ENCODE measurements at regions not wholly inside any gene's neighbourhood (a gene's known extent, or its start where the extent isn't known, plus 50 kb on each side); places are given as distances from the start of the nearest gene placed in this dataset.
"Not testable (repeated sequence)": the region's sequence is repeated elsewhere in the genome, so short reads cannot be mapped to it uniquely, and the experiment has no call there.

DNA sequence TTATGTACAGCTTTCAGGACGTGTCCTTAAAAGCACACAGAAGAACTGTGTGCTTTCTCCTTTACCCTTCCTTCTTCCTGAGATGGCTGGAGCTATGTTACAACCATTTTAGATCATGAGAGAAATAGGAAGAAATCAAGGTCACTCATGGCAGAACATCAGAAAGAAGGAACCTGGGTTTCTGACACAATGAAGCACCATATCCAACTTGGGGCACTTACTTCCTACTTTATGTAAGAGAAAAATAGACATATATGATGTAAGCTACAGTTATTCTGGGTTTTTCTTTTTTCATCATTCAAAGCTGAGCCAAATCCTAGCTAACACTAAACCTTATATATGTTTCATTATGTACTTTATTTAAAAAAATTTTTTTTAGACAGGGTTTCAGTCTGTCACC is 79.5 kb downstream of the FAM161A start:
- no peak for DNase-seq

DNA sequence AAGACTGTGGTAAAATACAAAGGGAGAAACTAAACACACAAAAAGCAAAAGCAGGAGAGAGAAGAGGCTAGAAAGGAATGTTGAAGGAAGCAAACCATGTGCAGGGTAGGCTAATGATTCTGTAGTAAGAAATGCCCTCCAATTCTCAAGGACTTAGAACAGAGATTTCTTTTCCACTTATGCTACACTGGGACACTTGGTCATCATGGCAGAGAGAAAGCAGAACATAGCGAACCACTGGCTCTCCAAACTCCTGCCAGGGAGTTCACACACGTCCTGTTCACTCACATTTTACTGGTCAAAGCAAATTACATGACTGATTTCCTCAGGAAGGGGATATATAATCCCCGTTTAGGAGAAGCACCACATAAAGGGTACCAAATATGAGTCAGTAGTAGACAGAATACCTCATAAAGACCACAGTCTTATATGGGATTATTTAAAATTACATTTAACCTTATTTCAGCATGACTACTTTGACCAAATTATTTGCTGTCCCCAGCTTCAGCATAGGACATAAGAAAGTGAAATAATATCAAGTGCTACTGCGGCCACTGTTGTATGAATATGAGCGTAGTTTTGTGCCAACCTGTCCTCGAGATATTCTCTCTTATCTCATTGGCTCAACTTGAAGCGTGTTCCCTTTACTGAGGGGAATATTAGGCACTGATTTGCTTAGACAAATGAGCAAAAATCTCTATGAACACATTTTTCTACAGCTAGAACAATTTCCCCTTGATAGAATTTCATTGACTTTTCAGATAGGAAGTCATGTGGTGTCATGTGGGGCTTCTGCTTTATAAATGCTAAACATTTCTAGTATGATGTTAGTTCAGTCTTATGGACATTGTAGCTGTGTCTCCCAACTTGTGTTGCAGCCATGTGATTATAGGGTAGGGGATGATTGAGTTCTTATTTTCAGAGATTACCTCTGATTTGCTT is 81.7 kb downstream of the FAM161A start:
- DNase-seq, result no peak

DNA sequence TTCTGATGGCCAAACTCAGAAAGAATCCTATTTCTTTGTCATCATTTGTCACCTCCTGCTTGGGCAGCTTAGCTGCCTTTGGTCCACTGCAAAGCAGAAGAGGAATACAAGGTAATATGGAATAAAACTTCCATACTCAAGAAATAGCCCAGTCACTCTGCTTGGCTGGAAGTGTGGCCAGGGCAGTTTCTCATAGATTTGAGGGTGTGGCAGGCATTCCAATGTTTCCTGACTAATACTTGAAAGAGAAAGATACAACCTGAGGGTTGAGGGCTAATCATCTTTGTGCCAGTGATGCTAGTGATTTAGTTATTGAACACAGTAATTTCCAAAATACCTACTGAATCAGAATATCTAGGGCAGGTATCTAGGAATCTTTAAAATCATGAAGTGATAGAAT is 83.1 kb downstream of the FAM161A start:
- no peak for DNase-seq

DNA sequence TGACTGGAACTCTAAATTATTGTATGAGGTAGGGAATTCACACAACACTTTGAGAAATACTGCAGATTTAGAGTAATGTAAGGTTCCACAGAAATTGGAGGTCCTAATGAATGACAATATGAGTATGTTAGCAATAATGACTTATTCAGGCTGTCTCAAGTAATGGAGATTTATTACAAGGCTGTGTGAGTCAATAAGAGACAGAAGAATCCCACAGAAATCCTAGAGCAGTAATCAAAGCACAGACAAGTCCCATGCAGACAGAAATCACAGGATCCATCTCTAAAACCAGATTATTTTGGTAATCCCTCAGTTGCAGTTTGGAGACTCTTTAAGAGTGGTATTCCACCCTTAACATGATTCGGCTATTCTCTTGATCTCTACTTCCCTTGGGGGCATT is 83.6 kb downstream of the FAM161A start:
- no peak for DNase-seq

DNA sequence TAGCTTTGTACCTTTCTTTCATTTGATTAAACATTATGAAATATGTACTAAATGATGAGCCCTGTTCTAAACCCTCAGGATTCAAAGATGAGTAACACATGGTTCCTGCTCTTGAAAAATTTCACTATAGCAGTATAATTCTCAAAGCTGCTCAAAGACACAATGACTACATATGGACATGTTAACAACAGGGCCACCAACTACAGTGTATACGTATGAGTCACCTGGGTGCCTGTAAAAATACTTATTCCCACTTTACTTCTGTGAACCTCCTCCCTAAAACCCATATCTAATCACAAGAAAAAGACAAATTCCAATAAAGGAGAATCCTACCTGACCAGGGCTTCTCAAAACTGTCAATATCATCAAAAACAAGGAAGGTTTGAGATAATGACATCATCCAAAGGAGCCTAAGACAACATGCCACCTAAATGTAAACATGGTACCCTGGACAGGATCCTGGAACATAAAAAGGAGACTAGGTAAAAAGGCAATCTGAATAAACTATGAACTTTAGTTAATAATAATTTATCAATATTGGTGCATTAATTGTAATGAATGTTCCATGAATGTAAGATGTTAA is 84.7 kb downstream of the FAM161A start:
- no peak for DNase-seq

DNA sequence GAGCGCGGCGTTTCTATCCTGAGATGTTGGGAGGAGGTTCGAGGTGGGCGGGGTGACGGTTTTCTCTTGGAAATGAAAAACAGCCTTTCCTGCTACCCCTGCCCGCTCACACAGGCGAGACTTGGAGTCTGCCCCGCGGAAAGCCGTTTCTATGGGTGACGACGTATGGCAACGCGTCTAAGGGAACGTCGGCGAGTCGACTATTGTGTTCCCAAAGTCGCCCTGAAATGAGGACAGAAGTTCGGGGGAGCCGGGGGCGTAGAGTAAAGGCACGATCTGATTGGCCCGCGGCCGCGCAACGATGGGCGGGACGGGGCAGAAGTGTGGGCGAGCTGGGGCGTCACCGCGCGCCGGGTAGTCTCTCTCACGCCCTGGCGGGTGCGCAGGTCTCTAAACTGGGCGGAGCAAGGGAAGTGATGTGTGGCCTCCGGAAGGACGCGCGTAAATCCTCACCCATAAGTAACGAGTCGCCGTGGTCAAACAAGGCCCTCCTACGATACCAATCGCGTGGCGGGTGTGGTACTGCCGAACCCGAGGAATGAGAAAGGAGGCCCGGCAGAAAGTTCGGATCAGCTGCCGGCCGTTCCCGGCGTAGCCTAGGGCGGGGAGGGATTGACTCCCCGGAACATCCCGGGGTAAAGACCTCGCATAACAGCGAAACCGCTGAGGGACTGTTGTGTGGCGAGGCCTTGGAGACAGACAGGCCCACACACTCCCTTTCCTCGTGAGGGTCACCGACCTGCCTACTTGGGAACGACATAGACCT is 89.6 kb downstream of the FAM161A start:
- DNase-seq, result peak; percentile 98

DNA sequence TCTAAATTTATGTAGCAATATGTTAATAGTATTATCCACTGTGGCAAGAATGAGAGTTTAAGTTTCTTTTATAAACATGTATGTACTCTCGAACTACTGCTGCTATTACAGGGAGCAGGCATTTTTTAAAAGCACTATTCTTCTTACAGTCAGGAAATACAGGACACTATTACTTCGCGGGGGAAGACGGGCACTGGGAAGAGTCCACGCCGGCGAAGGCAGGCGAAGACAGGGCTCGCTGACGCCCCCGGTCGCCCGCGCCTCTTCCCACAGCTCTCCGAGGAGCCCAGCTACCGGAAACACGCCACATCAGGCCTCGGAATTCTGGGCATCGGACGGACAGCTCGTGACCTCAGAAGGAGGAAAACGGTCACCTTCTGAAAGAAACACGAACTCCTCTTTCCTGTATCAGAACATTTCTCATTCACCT is 90.2 kb downstream of the FAM161A start:
- DNase-seq, result no peak

DNA sequence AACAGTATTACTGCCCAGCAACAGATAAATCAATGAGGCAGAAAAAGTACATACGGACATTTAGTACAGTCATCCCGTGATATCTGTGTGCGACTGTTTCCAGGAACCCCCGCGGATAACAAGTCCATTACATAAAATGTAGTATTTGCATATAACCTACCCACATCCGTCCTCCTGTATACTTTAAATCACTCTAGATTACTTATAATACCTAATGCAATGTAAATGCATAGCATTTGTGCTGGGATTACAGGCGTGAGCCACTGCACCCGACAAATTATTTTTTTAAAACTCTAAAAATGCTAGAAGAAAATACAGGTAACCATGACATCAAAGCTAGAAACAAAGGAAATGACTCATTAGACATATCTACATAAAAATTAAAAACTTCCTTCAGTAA is 91.6 kb downstream of the FAM161A start:
- DNase-seq, result no peak

DNA sequence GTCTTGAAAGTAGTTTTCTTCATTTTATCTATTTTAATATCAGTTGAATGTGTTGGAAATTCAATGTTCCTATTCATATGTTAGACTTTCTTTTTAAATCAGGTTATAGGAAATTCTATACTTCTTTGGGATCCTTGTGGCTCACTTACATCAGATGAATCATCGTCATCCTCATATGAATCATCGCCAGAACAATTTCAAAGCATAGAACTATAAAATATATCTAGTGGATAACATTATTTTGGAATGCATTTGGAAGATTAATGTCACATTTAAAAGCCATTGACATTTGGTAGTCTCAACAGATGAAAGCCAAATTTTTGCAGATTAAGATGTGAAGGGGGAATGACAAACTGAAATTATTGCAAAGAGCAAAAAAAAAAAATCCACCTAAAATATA is 94.1 kb downstream of the FAM161A start:
- DNase-seq, result no peak

DNA sequence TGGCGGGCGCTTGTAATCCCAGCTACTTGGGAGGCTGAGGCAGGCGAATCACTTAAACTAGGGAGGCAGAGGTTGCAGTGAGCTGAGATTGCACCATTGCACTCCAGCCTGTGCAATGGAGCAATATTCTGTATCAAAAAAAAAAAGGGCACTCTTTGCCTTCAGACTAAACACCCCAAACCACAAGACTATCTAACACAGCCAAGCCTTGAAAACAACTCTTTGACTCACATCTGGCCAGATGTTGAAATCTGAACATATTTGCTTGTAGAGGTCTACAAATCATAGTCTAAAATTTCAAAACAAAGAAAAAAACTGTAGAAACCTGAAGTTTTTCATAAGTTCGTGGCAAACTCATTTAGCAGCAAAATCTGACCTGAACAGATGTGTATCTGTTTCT is 94.9 kb downstream of the FAM161A start:
- no peak for DNase-seq

DNA sequence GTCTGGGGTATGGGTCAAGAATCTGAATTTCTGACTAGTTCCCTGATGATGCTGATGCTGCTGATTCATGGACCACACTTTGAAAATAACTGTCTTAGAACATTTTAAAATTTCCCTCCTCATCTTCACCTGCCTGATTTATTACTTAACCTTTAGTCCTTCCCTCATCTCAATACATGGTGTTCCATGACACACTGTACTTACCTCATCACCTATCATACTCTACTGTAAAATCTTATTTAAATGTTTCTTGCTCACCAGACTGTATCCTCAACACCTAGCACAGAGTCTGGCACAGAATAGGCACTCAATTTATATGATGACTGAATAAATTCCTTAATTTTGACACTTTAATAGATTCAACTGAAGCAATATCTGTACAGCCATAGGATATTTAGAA is 95.7 kb downstream of the FAM161A start:
- DNase-seq, result no peak

DNA sequence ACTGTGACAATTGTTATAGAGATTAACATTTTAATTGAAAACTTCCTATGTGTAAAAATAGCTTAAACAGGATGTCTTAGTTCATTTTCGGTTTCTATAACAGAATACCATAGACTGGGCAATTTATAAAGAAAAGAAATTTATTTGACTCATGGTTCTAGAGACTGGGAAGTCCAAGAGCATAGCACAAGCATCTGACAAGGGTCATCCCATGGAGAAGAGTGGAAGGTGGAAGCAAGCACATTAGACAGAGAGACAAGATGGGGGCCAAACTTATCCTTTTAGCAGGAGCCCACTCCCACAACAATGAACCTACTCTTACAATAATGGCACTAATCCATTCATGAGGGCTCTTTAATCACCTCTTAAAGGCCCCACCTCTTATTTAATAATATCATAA is 100.3 kb downstream of the FAM161A start:
- no peak for DNase-seq

DNA sequence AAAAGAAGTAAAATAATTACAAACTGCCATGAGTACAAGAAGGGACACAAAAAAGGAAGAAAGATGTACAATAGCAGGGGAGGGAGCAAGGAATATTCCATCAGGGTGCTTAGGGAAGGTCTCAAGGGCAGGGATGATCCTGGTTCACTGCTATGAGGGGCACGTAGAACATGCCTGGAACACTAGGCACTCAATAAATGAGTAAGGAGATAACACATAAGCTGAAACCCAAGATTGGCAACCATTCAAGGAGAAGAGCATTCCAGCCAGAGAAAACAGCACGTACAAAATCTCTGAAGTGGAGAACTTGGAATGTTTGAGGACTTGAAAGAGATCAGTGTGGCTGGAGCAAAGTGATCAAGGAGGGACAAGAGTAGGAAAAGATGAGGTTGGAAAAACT is 103.2 kb downstream of the FAM161A start:
- DNase-seq, result no peak

DNA sequence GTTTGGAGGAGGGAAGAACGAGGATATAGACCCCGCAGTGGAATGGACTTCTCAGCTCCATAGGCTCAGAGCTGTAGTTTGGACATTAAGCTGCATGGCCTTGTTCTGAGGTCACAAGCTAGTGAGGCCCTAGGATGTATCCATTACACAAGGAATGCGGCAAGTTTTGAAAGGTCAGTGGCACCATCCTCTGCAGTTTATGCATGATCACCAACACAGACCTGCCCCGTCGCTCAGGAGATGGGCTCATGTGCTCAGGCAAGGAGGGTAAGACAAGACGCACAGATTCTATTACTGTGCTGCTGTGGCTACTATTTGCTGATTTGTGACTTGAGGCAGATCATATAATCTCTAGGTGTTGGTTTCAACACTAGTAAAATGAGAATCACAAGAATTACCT is 110.9 kb downstream of the FAM161A start:
- no peak for DNase-seq

DNA sequence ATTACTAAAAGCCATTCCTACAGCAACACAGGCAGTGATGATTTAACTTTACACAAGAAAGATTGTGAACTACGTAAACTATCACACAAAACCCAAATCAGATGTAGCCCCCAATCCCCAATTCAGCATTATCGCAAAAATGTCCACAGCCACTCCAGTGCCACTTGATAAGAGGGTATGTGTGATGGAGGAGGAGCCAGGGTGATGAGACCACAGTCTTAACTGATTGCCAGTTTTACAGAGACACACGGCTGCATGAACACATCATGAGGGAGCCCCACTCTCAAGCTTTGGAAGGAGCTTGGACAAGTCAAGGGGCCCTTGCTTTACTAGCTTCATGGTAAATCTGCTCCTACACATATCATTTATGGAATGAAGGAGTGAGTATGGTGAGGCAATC is 116.0 kb downstream of the FAM161A start:
- no peak for DNase-seq

DNA sequence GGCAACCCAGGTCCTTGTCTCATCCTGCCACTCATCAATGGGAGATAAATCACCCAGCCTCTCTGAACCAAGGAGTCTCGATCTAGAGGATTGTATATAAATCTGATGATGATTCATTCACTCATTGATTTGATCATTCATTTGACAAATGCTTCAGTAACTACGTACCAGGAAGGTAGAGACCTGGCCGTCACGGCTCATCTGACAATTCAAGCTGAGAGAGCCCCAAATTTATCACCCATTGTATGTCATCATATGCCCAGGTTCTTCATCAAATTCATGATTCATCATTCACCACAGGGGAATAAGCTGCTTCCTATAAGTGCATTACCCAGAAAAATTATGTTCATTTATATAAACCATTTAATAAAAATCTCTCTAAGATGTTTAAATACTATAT is 116.9 kb downstream of the FAM161A start:
- no peak for DNase-seq

DNA sequence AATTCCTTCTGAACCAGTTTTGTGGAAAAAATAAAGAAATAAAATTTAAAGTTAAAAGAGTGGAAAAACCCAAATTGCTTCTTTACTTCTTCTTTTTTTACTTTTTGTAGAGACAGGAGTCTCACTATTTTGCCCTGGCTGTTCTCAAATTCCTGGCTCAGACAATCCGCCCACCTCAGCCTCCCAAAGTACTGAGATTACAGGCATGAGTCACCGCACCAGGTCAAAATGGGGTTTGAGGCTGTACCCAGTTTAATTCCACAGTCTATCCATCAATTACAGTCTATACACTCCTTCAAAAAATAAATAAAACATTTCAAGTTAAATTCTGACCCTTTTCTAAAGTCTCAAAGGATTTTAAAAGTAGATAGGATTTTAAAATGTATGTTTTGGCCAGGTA is 120.3 kb downstream of the FAM161A start:
- no peak for DNase-seq

DNA sequence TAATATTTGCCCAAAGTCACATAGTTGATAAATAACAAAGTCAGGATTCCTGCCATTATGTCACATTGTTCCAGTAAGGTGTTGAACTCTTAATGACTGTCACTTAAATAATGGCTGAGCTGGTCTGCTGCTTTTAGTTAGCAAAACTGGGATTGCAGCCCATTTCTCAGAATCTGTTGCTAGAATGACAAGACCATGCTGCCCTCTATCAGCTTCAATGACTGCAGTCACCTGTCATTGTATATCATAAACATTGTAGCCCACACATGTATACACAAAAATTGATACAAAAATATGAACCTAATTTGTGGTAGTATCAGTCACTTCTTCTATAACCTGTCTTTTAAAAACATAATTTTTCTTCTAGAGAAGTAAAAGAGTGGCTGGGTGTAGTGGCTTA is 121.1 kb downstream of the FAM161A start:
- DNase-seq, result no peak

DNA sequence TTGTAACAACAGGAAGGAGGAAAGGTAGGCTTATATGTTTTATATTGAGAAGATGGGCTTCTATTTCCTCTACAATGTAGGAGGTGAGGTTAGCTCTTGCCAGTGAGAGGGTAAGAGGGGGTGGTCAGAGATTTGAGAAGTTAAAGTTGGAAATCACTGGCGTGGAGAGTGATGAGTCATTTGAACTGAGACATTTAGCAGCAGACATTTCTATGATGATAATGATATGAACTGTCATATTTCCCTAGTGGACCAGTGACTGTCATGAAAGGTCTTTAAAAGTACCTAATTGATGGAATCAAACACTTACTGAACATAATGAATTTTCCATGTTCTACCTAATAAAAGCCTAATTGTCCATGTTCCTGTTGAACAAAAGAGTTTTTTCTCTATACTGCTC is 126.1 kb downstream of the FAM161A start:
- DNase-seq, result no peak

DNA sequence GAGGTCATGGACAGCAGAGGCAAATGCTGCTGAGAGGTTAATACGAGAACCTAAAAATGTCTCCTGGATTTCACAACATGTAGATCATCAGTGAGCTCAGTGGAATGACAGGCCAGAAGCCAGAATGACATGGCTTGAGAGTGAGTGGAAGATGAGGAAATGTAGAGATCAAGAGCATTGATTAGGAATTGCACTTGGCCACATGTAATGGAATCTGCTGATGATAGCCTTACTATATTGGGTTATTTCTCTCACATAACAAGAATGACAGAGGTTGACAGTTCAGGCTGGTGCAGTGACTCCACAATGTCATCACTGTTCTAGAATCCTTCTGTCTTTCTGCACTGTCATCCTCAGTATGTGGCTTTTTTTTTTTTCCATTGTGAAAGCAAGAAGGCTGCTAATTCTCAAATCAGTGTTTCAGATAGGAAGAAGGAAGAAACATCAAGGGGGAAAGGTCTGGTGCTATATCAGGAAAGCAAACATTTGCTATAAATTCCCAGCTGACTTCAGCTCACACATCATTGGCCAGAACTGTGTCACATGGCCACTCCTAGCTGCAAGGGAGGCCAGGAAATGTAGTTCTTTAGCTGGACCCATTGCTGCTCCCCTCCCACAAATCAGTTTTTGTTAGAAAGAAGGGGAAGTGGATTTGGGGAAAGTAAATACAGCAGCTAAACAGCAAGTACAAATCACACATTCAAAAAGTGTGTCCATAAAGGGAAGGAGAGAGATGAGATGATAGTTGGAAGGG is 127.2 kb downstream of the FAM161A start:
- no peak for DNase-seq

DNA sequence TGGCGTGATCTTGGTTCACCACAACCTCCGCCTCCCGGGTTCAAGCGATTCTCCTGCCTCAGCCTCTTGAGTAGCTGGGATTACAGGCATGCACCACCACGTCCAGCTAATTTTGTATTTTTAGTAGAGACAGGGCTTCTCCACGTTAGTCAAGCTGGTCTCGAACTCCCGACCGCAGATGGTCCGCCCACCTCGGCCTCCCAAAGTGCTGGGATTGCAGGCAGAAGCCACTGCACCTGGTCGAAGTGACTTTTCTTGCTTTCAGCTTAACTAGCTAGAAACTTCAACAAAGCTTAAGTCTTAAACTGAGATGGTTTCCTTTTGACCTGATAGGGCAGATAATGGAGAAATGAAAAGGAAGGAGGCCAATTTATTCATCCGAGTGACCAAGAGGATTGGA is 130.5 kb downstream of the FAM161A start:
- DNase-seq, result not testable (repeated sequence)

DNA sequence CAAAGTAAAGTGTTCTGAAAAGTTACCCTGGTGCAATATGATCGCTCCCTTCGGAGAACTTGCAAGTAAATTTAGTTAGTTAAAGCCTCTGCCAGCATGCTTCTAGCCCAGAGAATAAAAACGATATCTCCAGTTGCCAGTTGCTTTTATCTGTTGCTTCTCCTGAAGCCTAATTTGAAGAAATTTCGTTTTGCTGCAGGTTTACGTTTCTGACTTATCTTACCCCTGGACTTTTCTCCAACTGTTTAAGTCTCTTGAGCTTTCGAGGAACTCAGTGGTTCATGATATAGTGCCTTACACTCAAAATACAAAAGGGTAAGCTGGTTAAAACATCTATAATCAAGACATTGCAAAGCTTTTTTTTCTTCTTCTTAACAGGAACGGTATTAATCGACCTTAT is 131.1 kb downstream of the FAM161A start:
- no peak for DNase-seq

DNA sequence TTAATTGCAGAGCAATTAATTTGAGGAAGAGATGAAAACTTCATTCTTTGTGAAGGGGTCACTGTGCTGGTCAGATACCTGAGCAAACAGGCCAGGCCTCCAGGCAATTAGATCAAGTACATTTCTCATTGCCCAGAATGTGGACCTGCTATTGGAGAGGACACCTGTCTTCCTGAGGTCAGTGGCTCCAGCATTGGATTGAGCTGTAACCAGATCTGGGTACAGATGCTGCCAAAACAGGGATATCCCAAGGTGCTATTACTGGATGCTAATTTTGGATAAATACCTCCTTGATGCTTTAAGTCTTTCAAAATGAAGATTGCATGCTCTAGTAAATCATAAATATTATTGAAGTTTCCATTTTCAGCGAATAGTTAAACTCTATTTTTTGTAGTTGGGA is 131.5 kb downstream of the FAM161A start:
- DNase-seq, result no peak

All from CD4-positive, alpha-beta T cell treated with Interferon gamma for 1 hour (primary cell).